ENCODE measurements at regions not wholly inside any gene's neighbourhood (a gene's known extent, or its start where the extent isn't known, plus 50 kb on each side); places are given as distances from the start of the nearest gene placed in this dataset.

GRCh38 chr3:181383201-181383600 lies 328.5 kb upstream of the SOX2 start:
- DNase-seq (ENCODE audit: low spot score) (no peak), ATAC-seq (ENCODE audit: low FRiP score) (no peak)
- TF ChIP-seq CTCF (IDR thresholded peaks at IDR 0.05): no peak

GRCh38 chr3:181382656-181383055 lies 329.1 kb upstream of the SOX2 start:
- no peak for ATAC-seq (ENCODE audit: low FRiP score)
- no peak for DNase-seq (ENCODE audit: low spot score)
- TF ChIP-seq CTCF (IDR thresholded peaks at IDR 0.05): no peak

- TF ChIP-seq CTCF (IDR thresholded peaks at IDR 0.05): no peak
- no peak for DNase-seq (ENCODE audit: low spot score)
- no peak for ATAC-seq (ENCODE audit: low FRiP score)
Observed at GRCh38 chr3:181379278-181379677, 332.4 kb upstream of the SOX2 start.

- TF ChIP-seq CTCF (IDR thresholded peaks at IDR 0.05): no peak
- DNase-seq (ENCODE audit: low spot score) (no peak), ATAC-seq (ENCODE audit: low FRiP score) (no peak)
Observed at GRCh38 chr3:181369637-181370036, 342.1 kb upstream of the SOX2 start.

GRCh38 chr3:181363231-181363630 lies 348.5 kb upstream of the SOX2 start:
- no peak for TF ChIP-seq CTCF (IDR thresholded peaks at IDR 0.05)
- ATAC-seq (ENCODE audit: low FRiP score) (no peak), DNase-seq (ENCODE audit: low spot score) (no peak)

- no peak for ATAC-seq (ENCODE audit: low FRiP score)
- TF ChIP-seq CTCF (IDR thresholded peaks at IDR 0.05): no peak
- no peak for DNase-seq (ENCODE audit: low spot score)
Observed at GRCh38 chr3:181362378-181362777, 349.3 kb upstream of the SOX2 start.

- TF ChIP-seq CTCF (IDR thresholded peaks at IDR 0.05): no peak
- DNase-seq (ENCODE audit: low spot score) (no peak), ATAC-seq (ENCODE audit: low FRiP score) (no peak)
Observed at GRCh38 chr3:181358562-181358961, 353.2 kb upstream of the SOX2 start.
